Skeletal muscle satellite cell (primary cell): ENCODE measurements at regions not wholly inside any gene's neighbourhood (a gene's known extent, or its start where the extent isn't known, plus 50 kb on each side); places are given as distances from the start of the nearest gene placed in this dataset.

ENCODE experiments used
- H3K27me3 ChIP-seq: 2 replicates; pipeline ENCODE4 v1.7.0; 2013; ENCODE audit warnings: low read length; ENCODE audit not compliant: control insufficient read depth, insufficient read depth
- H3K36me3 ChIP-seq: 2 replicates; pipeline ENCODE4 v1.7.0; 2013; ENCODE audit warnings: mild to moderate bottlenecking, control low read depth, low read length; ENCODE audit not compliant: insufficient read depth
- H3K4me1 ChIP-seq: 2 replicates; pipeline ENCODE4 v1.7.0; 2013; ENCODE audit warnings: low read length; ENCODE audit not compliant: control insufficient read depth, insufficient read depth
- H3K4me2 ChIP-seq: 2 replicates; pipeline ENCODE4 v1.7.0; 2013; ENCODE audit warnings: mild to moderate bottlenecking, low read length
- H3K4me3 ChIP-seq: 2 replicates; pipeline ENCODE4 v1.7.0; 2013; ENCODE audit warnings: low read length
- H3K9ac ChIP-seq: 2 replicates; pipeline ENCODE4 v1.7.0; 2013; ENCODE audit warnings: mild to moderate bottlenecking, low read depth, low read length, moderate library complexity
- H3K9me3 ChIP-seq: replicated peaks from 2 replicates; pipeline ENCODE4 v1.7.0; 2013; ENCODE audit warnings: mild to moderate bottlenecking, control low read depth, low read length

- no peak overlapping the region for H3K4me2 ChIP-seq
- no peaks in the 10 kb centered on the region for H3K9me3 ChIP-seq
- peaks cover 27% of the 10 kb centered on the region for H3K4me1 ChIP-seq
- H3K36me3 ChIP-seq, result no peaks in the 10 kb centered on the region
- no peak overlapping the region for H3K4me3 ChIP-seq
- H3K9ac ChIP-seq, result no peak overlapping the region
- H3K27me3 ChIP-seq, result peaks cover 41% of the 10 kb centered on the region
Measured at GRCh38 chr15:73803806-73804205, 50.7 kb upstream of the INSYN1 start.

- H3K9me3 ChIP-seq, result no peaks in the 10 kb centered on the region
Measured at GRCh38 chr15:73805504-73806089, 52.4 kb upstream of the INSYN1 start.

GRCh38 chr15:73806698-73807483, 53.7 kb upstream of the INSYN1 start:
- Histone ChIP-seq H3K9ac (no peak overlapping the region), H3K27me3 (peaks cover 62% of the 10 kb centered on the region), H3K9me3 (no peaks in the 10 kb centered on the region), H3K4me3 (no peak overlapping the region), H3K4me2 (no peak overlapping the region), H3K4me1 (no peaks in the 10 kb centered on the region), H3K36me3 (no peaks in the 10 kb centered on the region)

More at GRCh38 chr15:73805504-73806089, 52.4 kb upstream of the INSYN1 start:
- H3K27me3 ChIP-seq, result peaks cover 58% of the 10 kb centered on the region
- H3K4me3 ChIP-seq, result no peak overlapping the region
- no peak overlapping the region for H3K9ac ChIP-seq
- no peaks in the 10 kb centered on the region for H3K36me3 ChIP-seq
- H3K4me1 ChIP-seq, result peaks cover 11% of the 10 kb centered on the region
- no peak overlapping the region for H3K4me2 ChIP-seq

GRCh38 chr15:73807865-73808264, 54.7 kb upstream of the INSYN1 start:
- peaks cover 72% of the 10 kb centered on the region for H3K27me3 ChIP-seq
- no peak overlapping the region for H3K9ac ChIP-seq
- no peaks in the 10 kb centered on the region for H3K4me1 ChIP-seq
- H3K36me3 ChIP-seq, result no peaks in the 10 kb centered on the region
- no peak overlapping the region for H3K4me2 ChIP-seq
- H3K9me3 ChIP-seq, result no peaks in the 10 kb centered on the region
- H3K4me3 ChIP-seq, result no peak overlapping the region

- H3K4me1 ChIP-seq, result no peaks in the 10 kb centered on the region
- H3K36me3 ChIP-seq, result no peaks in the 10 kb centered on the region
- H3K9me3 ChIP-seq, result no peaks in the 10 kb centered on the region
Measured at GRCh38 chr15:73809728-73810501, 56.8 kb upstream of the INSYN1 start.

GRCh38 chr15:73812806-73813465, 59.8 kb upstream of the INSYN1 start:
- no peaks in the 10 kb centered on the region for H3K36me3 ChIP-seq
- no peaks in the 10 kb centered on the region for H3K9me3 ChIP-seq
- no peak overlapping the region for H3K4me3 ChIP-seq
- peaks cover 82% of the 10 kb centered on the region for H3K27me3 ChIP-seq
- H3K4me1 ChIP-seq, result no peaks in the 10 kb centered on the region
- no peak overlapping the region for H3K4me2 ChIP-seq
- H3K9ac ChIP-seq, result no peak overlapping the region

More at GRCh38 chr15:73809728-73810501, 56.8 kb upstream of the INSYN1 start:
- Histone ChIP-seq H3K27me3 (peaks cover 81% of the 10 kb centered on the region), H3K4me3 (no peak overlapping the region), H3K9ac (no peak overlapping the region), H3K4me2 (no peak overlapping the region)

GRCh38 chr15:73813589-73813988, 59.8 kb upstream of the TBC1D21 start:
- H3K27me3 ChIP-seq, result peaks cover 86% of the 10 kb centered on the region

DNA sequence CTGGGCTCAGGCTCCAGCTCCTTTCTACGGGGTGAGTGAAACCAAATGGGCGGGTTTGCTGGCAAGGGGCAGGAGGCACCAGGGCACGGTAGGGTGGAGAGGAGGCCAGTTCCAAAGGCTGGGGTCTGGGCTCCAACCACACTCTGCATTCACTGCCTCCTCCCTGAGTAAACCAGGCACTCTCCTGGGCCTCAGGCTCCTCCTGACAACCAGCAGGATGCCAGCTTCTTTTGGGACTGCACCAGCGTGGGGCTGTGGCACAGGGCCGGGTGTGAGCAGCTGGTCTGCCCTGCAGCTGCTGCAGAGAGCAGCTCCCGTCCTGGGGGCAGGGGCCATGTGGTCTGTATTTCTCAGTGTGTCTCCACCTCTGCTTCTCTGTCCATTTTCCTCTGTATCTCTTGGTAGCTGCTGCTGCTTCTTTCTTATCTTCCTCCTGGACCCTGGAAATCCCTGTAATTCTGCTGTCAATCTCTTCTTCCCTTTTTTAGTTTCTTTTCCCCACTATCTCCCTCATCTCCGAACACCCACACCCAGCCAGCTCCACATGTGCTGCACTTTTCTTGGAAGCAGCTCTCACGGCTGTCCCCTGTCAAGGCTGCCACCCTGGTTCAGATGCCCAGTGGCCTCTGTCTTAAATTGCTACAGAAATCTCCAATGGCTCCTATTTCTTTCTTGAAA, 54.9 kb upstream of the TBC1D21 start:
- no peak overlapping the region for H3K4me3 ChIP-seq
- no peaks in the 10 kb centered on the region for H3K4me1 ChIP-seq
- no peak overlapping the region for H3K9ac ChIP-seq
- H3K9me3 ChIP-seq, result no peaks in the 10 kb centered on the region
- H3K4me2 ChIP-seq, result no peak overlapping the region
- H3K36me3 ChIP-seq, result no peaks in the 10 kb centered on the region
- peaks cover 64% of the 10 kb centered on the region for H3K27me3 ChIP-seq

More at GRCh38 chr15:73813589-73813988, 59.8 kb upstream of the TBC1D21 start:
- no peak overlapping the region for H3K9ac ChIP-seq
- H3K9me3 ChIP-seq, result no peaks in the 10 kb centered on the region
- no peak overlapping the region for H3K4me3 ChIP-seq
- no peak overlapping the region for H3K4me2 ChIP-seq
- H3K36me3 ChIP-seq, result no peaks in the 10 kb centered on the region
- no peaks in the 10 kb centered on the region for H3K4me1 ChIP-seq

DNA sequence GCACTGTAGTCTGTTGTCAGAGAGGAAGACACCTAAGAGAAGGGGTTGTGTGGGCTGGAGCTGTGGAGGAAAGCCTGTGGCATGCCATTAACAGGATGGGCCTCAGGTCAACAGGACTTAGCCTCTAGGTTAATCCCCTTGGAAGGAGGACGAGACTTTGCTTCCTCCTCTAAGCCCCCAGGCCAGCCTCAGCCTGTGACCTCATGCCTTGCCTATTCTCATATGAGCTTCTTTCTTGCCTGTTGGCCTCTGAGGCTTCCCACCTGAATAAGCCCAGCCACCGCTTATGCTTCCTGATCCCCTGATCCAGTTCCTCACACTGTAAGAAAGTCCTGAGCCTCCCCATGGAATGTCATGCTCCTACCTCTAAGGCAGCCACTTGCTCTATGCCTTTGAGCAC, 52.2 kb upstream of the TBC1D21 start:
- H3K9ac ChIP-seq, result no peak overlapping the region
- H3K9me3 ChIP-seq, result no peaks in the 10 kb centered on the region
- no peak overlapping the region for H3K4me3 ChIP-seq
- H3K4me2 ChIP-seq, result no peak overlapping the region
- no peaks in the 10 kb centered on the region for H3K36me3 ChIP-seq
- H3K27me3 ChIP-seq, result peaks cover 37% of the 10 kb centered on the region
- no peaks in the 10 kb centered on the region for H3K4me1 ChIP-seq

DNA sequence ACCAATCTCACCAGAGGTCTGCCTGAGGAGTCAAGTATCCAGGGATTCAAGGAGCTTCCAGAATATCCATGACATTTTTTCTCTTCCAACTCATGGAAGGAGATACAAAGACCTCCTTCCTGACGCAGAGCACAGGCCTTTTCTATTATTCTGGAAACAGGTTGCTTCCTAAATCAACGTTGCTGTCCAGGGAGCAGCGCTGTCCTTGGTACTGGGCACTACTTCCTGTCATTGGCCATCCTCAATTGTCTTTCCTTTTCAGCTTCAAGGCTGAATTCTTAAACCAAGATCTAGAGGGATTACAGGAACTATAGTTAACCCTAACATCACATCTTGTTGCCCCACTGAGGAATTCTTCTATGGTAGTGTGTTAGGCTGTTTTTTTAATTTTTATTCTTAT, 50.4 kb upstream of the TBC1D21 start:
- no peaks in the 10 kb centered on the region for H3K36me3 ChIP-seq
- H3K27me3 ChIP-seq, result peaks cover 31% of the 10 kb centered on the region
- no peak overlapping the region for H3K4me2 ChIP-seq
- H3K9ac ChIP-seq, result no peak overlapping the region
- no peaks in the 10 kb centered on the region for H3K9me3 ChIP-seq
- no peaks in the 10 kb centered on the region for H3K4me1 ChIP-seq
- no peak overlapping the region for H3K4me3 ChIP-seq
